ENCODE measurements at regions not wholly inside any gene's neighbourhood (a gene's known extent, or its start where the extent isn't known, plus 50 kb on each side); places are given as distances from the start of the nearest gene placed in this dataset.

GRCh38 chr5:67462147-67462546 is 265.5 kb upstream of the CD180 start:
- Mint-ChIP-seq H3K27me3 (ENCODE audit: low read depth) (no peaks in the 10 kb centered on the region; the same call in 1 of the 2 replicates), H3K4me3 (no peak overlapping the region), H3K9me3 (no peaks in the 10 kb centered on the region), H3K36me3 (no peaks in the 10 kb centered on the region), H3K4me1 (no peaks in the 10 kb centered on the region), H3K27ac (no peak overlapping the region)
- POLR2A ChIA-PET: no interaction called here
- CTCF ChIA-PET: no interaction called here
- no peak for ATAC-seq
- TF ChIP-seq CBFB (CRISPR knock-in tag; IDR thresholded peaks at IDR 0.05; ENCODE audit: low read depth): no peak
- no peak for TF ChIP-seq SMAD3 (CRISPR knock-in tag; IDR thresholded peaks at IDR 0.05; ENCODE audit: borderline replicate concordance)
- TF ChIP-seq ZNF423 (CRISPR knock-in tag; IDR thresholded peaks at IDR 0.05): no peak
- TF ChIP-seq PREB (CRISPR knock-in tag; IDR thresholded peaks at IDR 0.05; ENCODE audit: borderline replicate concordance): no peak
- TF ChIP-seq TEAD1 (CRISPR knock-in tag; IDR thresholded peaks at IDR 0.05): no peak
- no peak for TF ChIP-seq STAT6 (CRISPR knock-in tag; conservative IDR thresholded peaks at IDR 0.05; ENCODE audit: low read depth)
- TF ChIP-seq ESRRA (CRISPR knock-in tag; IDR thresholded peaks at IDR 0.05; ENCODE audit: borderline replicate concordance): no peak
- TF ChIP-seq ERG (CRISPR knock-in tag; IDR thresholded peaks at IDR 0.05): no peak
- no peak for TF ChIP-seq ZNF281 (CRISPR knock-in tag; IDR thresholded peaks at IDR 0.05)
- TF ChIP-seq OVOL2 (CRISPR knock-in tag; IDR thresholded peaks at IDR 0.05; ENCODE audit: borderline replicate concordance): no peak
- no peak for DNase-seq (ENCODE audit: low spot score)

- Mint-ChIP-seq H3K4me1 (no peaks in the 10 kb centered on the region), H3K36me3 (no peaks in the 10 kb centered on the region), H3K27ac (no peak overlapping the region), H3K27me3 (ENCODE audit: low read depth) (no peaks in the 10 kb centered on the region), H3K9me3 (no peaks in the 10 kb centered on the region), H3K4me3 (no peak overlapping the region)
- CTCF ChIA-PET: interaction anchor here (0.5 to 1.1 kb wide), 2 partner anchors 213 to 960 kb away, joined by 3 to 4 read pairs; no protein-coding TSS in a partner anchor
- TF ChIP-seq ARID4B (CRISPR knock-in tag; IDR thresholded peaks at IDR 0.05; ENCODE audit: borderline replicate concordance) (no peak), TCF7 (CRISPR knock-in tag; IDR thresholded peaks at IDR 0.05; ENCODE audit: low read depth) (no peak), ZMAT4 (CRISPR knock-in tag; IDR thresholded peaks at IDR 0.05) (no peak), RORB (CRISPR knock-in tag; IDR thresholded peaks at IDR 0.05) (no peak)
- POLR2A ChIA-PET: no interaction called here
- DNase-seq (ENCODE audit: low spot score) (no peak), ATAC-seq (no peak)
Observed at GRCh38 chr5:67459253-67459652, 262.7 kb upstream of the CD180 start.

Data from WTC11 (cell line).